ENCODE measurements at regions not wholly inside any gene's neighbourhood (a gene's known extent, or its start where the extent isn't known, plus 50 kb on each side); places are given as distances from the start of the nearest gene placed in this dataset.

DNA sequence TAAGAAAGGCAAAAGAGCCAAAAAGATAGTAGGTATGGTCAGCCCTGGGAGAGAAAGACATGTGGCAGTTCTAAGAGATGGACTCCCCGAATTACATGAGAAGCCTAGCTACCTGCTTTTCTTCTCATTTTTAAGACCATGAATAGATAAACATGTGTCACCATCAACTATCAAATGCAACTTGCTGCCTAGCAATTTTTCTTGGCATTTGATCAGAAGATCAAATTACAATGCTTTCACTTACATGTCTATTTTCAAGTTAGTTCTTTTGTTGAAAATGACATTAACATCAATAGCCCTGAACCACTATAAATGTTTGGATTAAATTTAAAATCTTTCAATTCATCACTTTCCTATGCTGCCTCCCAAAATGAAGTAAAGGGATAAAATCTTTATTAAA lies 212.3 kb downstream of the HHIPL2 start:
- Histone ChIP-seq H3K4me3 (no peak overlapping the region), H3K27ac (no peak overlapping the region)
- no peak for DNase-seq (ENCODE audit: low spot score)
- TF ChIP-seq, protein P1, sequence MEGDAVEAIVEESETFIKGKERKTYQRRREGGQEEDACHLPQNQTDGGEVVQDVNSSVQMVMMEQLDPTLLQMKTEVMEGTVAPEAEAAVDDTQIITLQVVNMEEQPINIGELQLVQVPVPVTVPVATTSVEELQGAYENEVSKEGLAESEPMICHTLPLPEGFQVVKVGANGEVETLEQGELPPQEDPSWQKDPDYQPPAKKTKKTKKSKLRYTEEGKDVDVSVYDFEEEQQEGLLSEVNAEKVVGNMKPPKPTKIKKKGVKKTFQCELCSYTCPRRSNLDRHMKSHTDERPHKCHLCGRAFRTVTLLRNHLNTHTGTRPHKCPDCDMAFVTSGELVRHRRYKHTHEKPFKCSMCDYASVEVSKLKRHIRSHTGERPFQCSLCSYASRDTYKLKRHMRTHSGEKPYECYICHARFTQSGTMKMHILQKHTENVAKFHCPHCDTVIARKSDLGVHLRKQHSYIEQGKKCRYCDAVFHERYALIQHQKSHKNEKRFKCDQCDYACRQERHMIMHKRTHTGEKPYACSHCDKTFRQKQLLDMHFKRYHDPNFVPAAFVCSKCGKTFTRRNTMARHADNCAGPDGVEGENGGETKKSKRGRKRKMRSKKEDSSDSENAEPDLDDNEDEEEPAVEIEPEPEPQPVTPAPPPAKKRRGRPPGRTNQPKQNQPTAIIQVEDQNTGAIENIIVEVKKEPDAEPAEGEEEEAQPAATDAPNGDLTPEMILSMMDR (IDR thresholded peaks at IDR 0.05), result no peak

DNA sequence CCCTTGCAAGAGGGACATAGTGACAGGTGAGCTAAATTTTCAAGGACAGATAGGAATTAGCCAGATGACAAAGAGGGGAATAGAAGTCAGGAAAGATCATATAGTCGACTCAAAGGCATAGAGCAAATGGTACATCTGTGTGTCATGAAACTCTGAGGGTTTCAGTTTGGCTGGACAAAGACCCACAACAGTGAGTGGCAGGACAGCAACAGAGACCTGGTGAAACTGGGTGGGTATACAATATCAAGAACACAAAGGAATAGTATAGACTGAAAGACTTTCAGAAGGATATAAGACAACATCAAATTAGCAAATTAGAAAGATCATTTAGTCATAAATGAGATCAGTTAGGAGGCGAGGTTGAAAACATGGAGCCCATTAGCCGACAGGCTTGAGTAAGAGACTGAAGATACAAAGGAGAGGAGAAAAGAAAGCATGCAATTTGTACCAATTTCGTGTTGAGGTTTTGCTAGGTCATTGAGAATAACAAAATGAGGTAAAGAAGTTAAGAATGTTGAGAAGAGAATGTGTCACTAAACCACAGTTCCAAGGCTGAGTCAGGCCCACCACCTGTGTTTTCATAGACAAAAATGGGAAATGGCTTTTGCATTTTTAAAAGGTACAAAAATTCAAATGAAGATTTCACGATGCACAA lies 213.8 kb downstream of the HHIPL2 start:
- no peak for DNase-seq (ENCODE audit: low spot score)
- H3K4me3 ChIP-seq, result no peak overlapping the region
- H3K27ac ChIP-seq, result no peak overlapping the region
- TF ChIP-seq, protein P1 (IDR thresholded peaks at IDR 0.05), result no peak

DNA sequence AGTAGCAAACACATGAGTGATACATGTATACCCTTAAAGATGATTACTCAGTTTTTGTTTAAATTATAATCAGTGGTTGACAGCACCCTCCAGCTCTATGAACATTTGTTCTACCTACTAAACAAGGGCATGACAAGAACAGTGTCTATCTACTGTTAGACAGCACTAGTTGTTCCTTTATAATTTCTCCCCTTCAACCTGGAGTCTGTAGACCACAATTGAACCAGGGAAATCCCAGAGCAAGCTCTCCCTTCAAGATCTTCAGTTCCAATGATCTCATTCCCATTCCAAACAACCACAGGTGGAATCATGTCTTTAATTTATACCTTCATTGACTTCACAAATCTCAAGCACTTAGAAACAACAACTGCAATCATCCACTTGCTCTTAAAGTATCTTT lies 216.1 kb downstream of the HHIPL2 start:
- DNase-seq (ENCODE audit: low spot score), result no peak
- Histone ChIP-seq H3K27ac (no peak overlapping the region), H3K4me3 (no peak overlapping the region)
- TF ChIP-seq, protein P1 (IDR thresholded peaks at IDR 0.05), result no peak

DNA sequence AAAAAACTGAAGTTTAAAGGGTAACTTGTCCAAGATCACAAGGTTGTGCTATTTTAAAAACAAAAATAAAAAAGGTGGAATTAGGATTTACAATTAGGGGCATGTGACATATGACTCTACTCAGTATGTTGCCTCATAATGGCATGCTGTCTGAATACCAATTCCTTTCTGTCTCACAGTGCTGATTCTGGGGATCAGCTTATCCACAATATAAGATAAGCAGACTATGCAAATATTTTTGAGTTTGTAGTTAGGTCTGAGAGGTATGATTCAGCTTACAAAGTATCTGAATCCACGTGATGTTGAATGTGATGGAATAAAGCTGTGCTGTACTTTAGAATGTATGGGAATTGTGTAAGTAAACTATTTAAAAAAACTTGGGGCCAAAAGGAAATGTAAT lies 216.6 kb downstream of the HHIPL2 start:
- TF ChIP-seq, protein P1 (IDR thresholded peaks at IDR 0.05), result no peak
- Histone ChIP-seq H3K4me3 (no peak overlapping the region), H3K27ac (no peak overlapping the region)
- no peak for DNase-seq (ENCODE audit: low spot score)

DNA sequence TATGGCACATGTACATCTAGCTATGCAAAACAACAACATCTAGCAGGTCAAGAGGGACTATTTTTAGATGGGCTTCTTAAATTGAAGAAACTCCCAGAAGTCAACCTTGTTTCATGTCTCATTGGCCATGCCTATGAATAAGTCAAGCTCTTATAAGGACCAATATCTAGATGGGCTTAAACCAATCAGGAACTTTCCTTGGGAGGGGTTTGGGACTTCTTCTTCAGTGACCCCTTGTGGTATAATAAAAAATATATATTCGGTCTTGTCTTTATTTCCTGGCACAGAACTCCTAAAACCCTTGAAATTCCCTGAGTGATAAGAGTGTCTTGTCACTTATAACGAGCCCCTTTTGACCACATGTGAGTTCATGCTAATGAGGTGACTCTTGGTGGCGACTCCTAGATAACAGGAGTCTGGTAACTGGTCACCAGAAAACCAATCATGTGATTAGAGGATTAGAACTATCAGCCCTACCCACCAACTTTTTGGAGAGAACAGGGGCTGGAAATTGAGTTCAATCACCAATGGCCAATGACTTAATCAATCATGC lies 218.3 kb downstream of the HHIPL2 start:
- H3K27ac ChIP-seq, result no peak overlapping the region
- H3K4me3 ChIP-seq, result no peak overlapping the region
- TF ChIP-seq, protein P1 (IDR thresholded peaks at IDR 0.05), result no peak
- DNase-seq (ENCODE audit: low spot score), result no peak

DNA sequence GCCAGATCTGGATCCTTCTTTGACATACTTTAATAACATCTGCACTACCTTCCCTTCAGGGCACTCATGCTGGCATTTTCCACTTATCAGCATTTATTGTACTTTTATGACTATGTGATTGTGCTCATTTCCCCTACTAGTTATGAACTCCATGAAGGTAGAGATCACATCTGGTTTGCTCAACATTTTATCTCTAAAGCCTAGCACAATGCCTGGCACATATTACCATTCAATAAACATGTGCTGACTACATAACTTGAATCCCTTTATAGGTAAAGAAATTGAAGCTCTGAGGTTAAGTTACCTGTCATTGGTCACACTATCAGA lies 221.2 kb downstream of the HHIPL2 start:
- no peak overlapping the region for H3K27ac ChIP-seq
- DNase-seq (ENCODE audit: low spot score), result no peak

More for the DNA sequence above, 221.2 kb downstream of the HHIPL2 start:
- TF ChIP-seq, protein P1 (IDR thresholded peaks at IDR 0.05), result no peak
- H3K4me3 ChIP-seq, result no peak overlapping the region

Data from coronary artery (tissue), 2 donors.